Endothelial cell (in vitro differentiated cells): ENCODE measurements at regions not wholly inside any gene's neighbourhood (a gene's known extent, or its start where the extent isn't known, plus 50 kb on each side); places are given as distances from the start of the nearest gene placed in this dataset.

Experiments used
- DNase-seq: peaks from one replicate; pipeline ENCODE4 v3.0.0; 2021; ENCODE audit warnings: low spot score
- H3K27ac Mint-ChIP-seq: one replicate; pipeline ENCODE4 v1.8.0; 2021; ENCODE audit warnings: mixed read lengths, inconsistent platforms; ENCODE audit not compliant: unreplicated experiment
- H3K27me3 Mint-ChIP-seq: one replicate; pipeline ENCODE4 v1.8.0; 2021; ENCODE audit warnings: mild to moderate bottlenecking, moderate library complexity, mixed read lengths, inconsistent platforms; ENCODE audit not compliant: unreplicated experiment
- H3K36me3 Mint-ChIP-seq: one replicate; pipeline ENCODE4 v1.8.0; 2021; ENCODE audit warnings: mild to moderate bottlenecking, low read depth, mixed read lengths, inconsistent platforms; ENCODE audit not compliant: unreplicated experiment
- H3K4me1 Mint-ChIP-seq: one replicate; pipeline ENCODE4 v1.8.0; 2021; ENCODE audit warnings: mild to moderate bottlenecking, mixed read lengths, inconsistent platforms; ENCODE audit not compliant: unreplicated experiment
- H3K4me3 Mint-ChIP-seq: one replicate; pipeline ENCODE4 v1.8.0; 2021; ENCODE audit warnings: mild to moderate bottlenecking, mixed read lengths, inconsistent platforms; ENCODE audit not compliant: unreplicated experiment
- H3K9me3 Mint-ChIP-seq: one replicate; pipeline ENCODE4 v1.8.0; 2021; ENCODE audit warnings: mixed read lengths, inconsistent platforms; ENCODE audit not compliant: unreplicated experiment
- CTCF ChIP-seq: fragments of 200-600 bp; sonication (generic); IDR thresholded peaks from one replicate; pipeline ENCODE4 v1.5.0; 2021; ENCODE audit warnings: antibody characterized with exemption; ENCODE audit not compliant: unreplicated experiment

GRCh38 chr9:118785456-118785855, 583.8 kb downstream of the BRINP1 start:
- no peaks in the 10 kb centered on the region for H3K36me3 Mint-ChIP-seq
- H3K9me3 Mint-ChIP-seq, result no peaks in the 10 kb centered on the region
- peaks cover 2% of the 10 kb centered on the region for H3K27me3 Mint-ChIP-seq
- no peak overlapping the region for H3K27ac Mint-ChIP-seq
- H3K4me1 Mint-ChIP-seq, result no peaks in the 10 kb centered on the region
- DNase-seq, result no peak
- no peak overlapping the region for H3K4me3 Mint-ChIP-seq
- TF ChIP-seq CTCF, result no peak

- DNase-seq, result no peak
- TF ChIP-seq CTCF, result no peak
- H3K9me3 Mint-ChIP-seq, result no peaks in the 10 kb centered on the region
- no peaks in the 10 kb centered on the region for H3K36me3 Mint-ChIP-seq
- no peak overlapping the region for H3K27ac Mint-ChIP-seq
- H3K4me3 Mint-ChIP-seq, result no peak overlapping the region
- H3K4me1 Mint-ChIP-seq, result no peaks in the 10 kb centered on the region
- peaks cover 2% of the 10 kb centered on the region for H3K27me3 Mint-ChIP-seq
Measured at GRCh38 chr9:118786877-118787276, 582.4 kb downstream of the BRINP1 start.

- no peaks in the 10 kb centered on the region for H3K4me1 Mint-ChIP-seq
- no peak overlapping the region for H3K4me3 Mint-ChIP-seq
- DNase-seq, result no peak
Measured at GRCh38 chr9:118809160-118809625, 560.0 kb downstream of the BRINP1 start.

GRCh38 chr9:118829334-118829733, 539.9 kb downstream of the BRINP1 start:
- Mint-ChIP-seq H3K4me1 (no peaks in the 10 kb centered on the region), H3K36me3 (no peaks in the 10 kb centered on the region), H3K9me3 (no peaks in the 10 kb centered on the region), H3K27me3 (no peaks in the 10 kb centered on the region), H3K4me3 (no peak overlapping the region), H3K27ac (no peak overlapping the region)
- DNase-seq, result no peak
- TF ChIP-seq CTCF, result no peak

More at GRCh38 chr9:118809160-118809625, 560.0 kb downstream of the BRINP1 start:
- Mint-ChIP-seq H3K36me3 (no peaks in the 10 kb centered on the region), H3K9me3 (no peaks in the 10 kb centered on the region), H3K27ac (no peak overlapping the region), H3K27me3 (no peaks in the 10 kb centered on the region)
- no peak for TF ChIP-seq CTCF

GRCh38 chr9:118832371-118832770, 536.9 kb downstream of the BRINP1 start:
- Mint-ChIP-seq H3K27ac (no peak overlapping the region), H3K9me3 (no peaks in the 10 kb centered on the region), H3K4me3 (no peak overlapping the region), H3K27me3 (no peaks in the 10 kb centered on the region), H3K4me1 (no peaks in the 10 kb centered on the region), H3K36me3 (no peaks in the 10 kb centered on the region)
- TF ChIP-seq CTCF, result no peak
- no peak for DNase-seq
